ENCODE measurements at regions not wholly inside any gene's neighbourhood (a gene's known extent, or its start where the extent isn't known, plus 50 kb on each side); places are given as distances from the start of the nearest gene placed in this dataset.

GRCh38 chr3:194081826-194082225 is 54.1 kb upstream of the HES1 start:
- H3K4me2 ChIP-seq = no peak overlapping the region
- TF ChIP-seq CTCF (IDR thresholded peaks at IDR 0.05; ENCODE audit: poor library complexity) (no peak), EZH2 (IDR thresholded peaks at IDR 0.05; ENCODE audit: borderline replicate concordance) (no peak), EZH2phosphoT487 (IDR thresholded peaks at IDR 0.05; ENCODE audit: low read depth, severe bottlenecking, unreplicated experiment) (no peak)
- no peaks in the 10 kb centered on the region for H3K27me3 ChIP-seq
- no peaks in the 10 kb centered on the region for H4K20me1 ChIP-seq (ENCODE audit: insufficient read depth, poor library complexity, severe bottlenecking)
- no peak overlapping the region for H3K4me3 ChIP-seq
- WGBS (ENCODE audit: low lambda C conversion rate, missing lambda C conversion rate) = 90% methylated on average over 5 of the region's 5 CpGs
- DNase-seq (ENCODE audit: low spot score) = no peak
- H3K27ac ChIP-seq = no peak overlapping the region
- H2AFZ ChIP-seq = no peak overlapping the region
- peaks cover 11% of the 10 kb centered on the region for H3K4me1 ChIP-seq (ENCODE audit: insufficient read depth)
- H3K79me2 ChIP-seq = no peaks in the 10 kb centered on the region
- H3K9me3 ChIP-seq (ENCODE audit: low read depth) = no peaks in the 10 kb centered on the region
- H3K36me3 ChIP-seq (replicated peaks; ENCODE audit: insufficient read depth, low read depth) = no peaks in the 10 kb centered on the region
- H3K9me2 ChIP-seq (replicated peaks; ENCODE audit: insufficient read depth) = no peaks in the 10 kb centered on the region

- H3K27ac ChIP-seq = no peak overlapping the region
- TF ChIP-seq CTCF (IDR thresholded peaks at IDR 0.05; ENCODE audit: poor library complexity) (no peak), EZH2 (IDR thresholded peaks at IDR 0.05; ENCODE audit: borderline replicate concordance) (no peak), EZH2phosphoT487 (IDR thresholded peaks at IDR 0.05; ENCODE audit: low read depth, severe bottlenecking, unreplicated experiment) (no peak)
- no peaks in the 10 kb centered on the region for H3K9me2 ChIP-seq (replicated peaks; ENCODE audit: insufficient read depth)
- DNase-seq (ENCODE audit: low spot score) = no peak
- H3K27me3 ChIP-seq = no peaks in the 10 kb centered on the region
- peaks cover 15% of the 10 kb centered on the region for H3K4me1 ChIP-seq (ENCODE audit: insufficient read depth)
- H2AFZ ChIP-seq = no peak overlapping the region
- H3K9me3 ChIP-seq (ENCODE audit: low read depth) = no peaks in the 10 kb centered on the region
- H3K79me2 ChIP-seq = no peaks in the 10 kb centered on the region
- H4K20me1 ChIP-seq (ENCODE audit: insufficient read depth, poor library complexity, severe bottlenecking) = no peaks in the 10 kb centered on the region
- 75% methylated on average over 18 of the region's 18 CpGs for WGBS (ENCODE audit: low lambda C conversion rate, missing lambda C conversion rate)
- no peaks in the 10 kb centered on the region for H3K36me3 ChIP-seq (replicated peaks; ENCODE audit: insufficient read depth, low read depth)
- H3K4me3 ChIP-seq = no peak overlapping the region
- no peak overlapping the region for H3K4me2 ChIP-seq
Observed at GRCh38 chr3:194082743-194083636, 53.0 kb upstream of the HES1 start.

- no peaks in the 10 kb centered on the region for H4K20me1 ChIP-seq (ENCODE audit: insufficient read depth, poor library complexity, severe bottlenecking)
- no peak overlapping the region for H3K27ac ChIP-seq
- no peak overlapping the region for H3K4me2 ChIP-seq
- no peaks in the 10 kb centered on the region for H3K9me2 ChIP-seq (replicated peaks; ENCODE audit: insufficient read depth)
- no peak overlapping the region for H3K4me3 ChIP-seq
- WGBS (ENCODE audit: low lambda C conversion rate, missing lambda C conversion rate) = 84% methylated on average over 6 of the region's 6 CpGs
- no peak for DNase-seq (ENCODE audit: low spot score)
- no peaks in the 10 kb centered on the region for H3K9me3 ChIP-seq (ENCODE audit: low read depth)
- peaks cover 21% of the 10 kb centered on the region for H3K4me1 ChIP-seq (ENCODE audit: insufficient read depth)
- TF ChIP-seq CTCF (IDR thresholded peaks at IDR 0.05; ENCODE audit: poor library complexity) (no peak), EZH2phosphoT487 (IDR thresholded peaks at IDR 0.05; ENCODE audit: low read depth, severe bottlenecking, unreplicated experiment) (no peak), EZH2 (IDR thresholded peaks at IDR 0.05; ENCODE audit: borderline replicate concordance) (no peak)
- no peaks in the 10 kb centered on the region for H3K36me3 ChIP-seq (replicated peaks; ENCODE audit: insufficient read depth, low read depth)
- H2AFZ ChIP-seq = no peak overlapping the region
- no peaks in the 10 kb centered on the region for H3K27me3 ChIP-seq
- H3K79me2 ChIP-seq = no peaks in the 10 kb centered on the region
Observed at GRCh38 chr3:194083637-194084224, 52.2 kb upstream of the HES1 start.

Measured in hepatocyte (in vitro differentiated cells).